Lower leg skin (tissue), 3 donors: ENCODE measurements at regions not wholly inside any gene's neighbourhood (a gene's known extent, or its start where the extent isn't known, plus 50 kb on each side); places are given as distances from the start of the nearest gene placed in this dataset.
"Not testable (repeated sequence)": the region's sequence is repeated elsewhere in the genome, so short reads cannot be mapped to it uniquely, and the experiment has no call there.

ENCODE experiments used
- POLR2A ChIP-seq, 2 donors: fragments of 450-650 bp; IDR thresholded peaks; one replicate each; pipeline ENCODE4 v1.6.1; 2016 to 2017; ENCODE audit warnings: antibody characterized with exemption in 2 of 2, mild to moderate bottlenecking in 1 of 2, moderate library complexity in 1 of 2
- TF ChIP-seq, protein P1 (sequence below), 3 donors: fragments of 450-650 bp; IDR thresholded peaks; one replicate each; pipeline ENCODE4 v1.5.1; 2016; ENCODE audit warnings: antibody characterized with exemption in 3 of 3, mild to moderate bottlenecking in 3 of 3, moderate library complexity in 2 of 3

DNA sequence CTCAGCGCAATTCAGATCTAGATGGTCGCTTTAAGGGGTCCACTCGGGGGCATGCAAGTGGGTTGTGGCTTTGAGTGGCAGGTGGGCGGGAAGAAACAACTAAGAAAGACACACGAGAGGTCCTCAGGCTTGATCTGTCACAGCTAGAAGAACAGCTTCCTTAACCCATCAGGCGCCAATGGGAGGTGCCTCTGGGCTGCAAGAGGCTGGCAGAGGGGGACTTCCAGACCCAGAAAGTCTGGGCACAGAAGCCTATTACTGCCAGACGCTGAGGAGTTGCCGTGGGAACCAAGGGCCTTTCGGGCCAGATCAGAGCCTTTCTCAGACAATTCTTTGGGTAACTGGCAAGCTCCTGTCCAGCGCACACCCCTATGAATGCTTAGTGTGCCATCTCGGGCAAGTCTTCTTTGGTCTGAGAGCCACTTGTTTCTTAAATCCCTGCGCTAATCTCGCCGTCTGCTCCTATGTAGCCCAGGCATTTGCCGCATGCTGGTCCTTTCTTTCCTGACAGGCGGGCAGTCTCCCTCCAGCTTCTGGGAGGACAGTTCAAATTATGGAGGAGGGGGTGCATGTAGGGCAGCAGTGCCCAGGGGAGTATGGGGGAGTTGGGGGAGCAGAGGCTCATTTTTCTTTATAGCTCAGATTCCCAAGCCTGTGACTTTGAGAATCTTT, 300.9 kb upstream of the ZNF337 start:
- TF ChIP-seq, protein P1, sequence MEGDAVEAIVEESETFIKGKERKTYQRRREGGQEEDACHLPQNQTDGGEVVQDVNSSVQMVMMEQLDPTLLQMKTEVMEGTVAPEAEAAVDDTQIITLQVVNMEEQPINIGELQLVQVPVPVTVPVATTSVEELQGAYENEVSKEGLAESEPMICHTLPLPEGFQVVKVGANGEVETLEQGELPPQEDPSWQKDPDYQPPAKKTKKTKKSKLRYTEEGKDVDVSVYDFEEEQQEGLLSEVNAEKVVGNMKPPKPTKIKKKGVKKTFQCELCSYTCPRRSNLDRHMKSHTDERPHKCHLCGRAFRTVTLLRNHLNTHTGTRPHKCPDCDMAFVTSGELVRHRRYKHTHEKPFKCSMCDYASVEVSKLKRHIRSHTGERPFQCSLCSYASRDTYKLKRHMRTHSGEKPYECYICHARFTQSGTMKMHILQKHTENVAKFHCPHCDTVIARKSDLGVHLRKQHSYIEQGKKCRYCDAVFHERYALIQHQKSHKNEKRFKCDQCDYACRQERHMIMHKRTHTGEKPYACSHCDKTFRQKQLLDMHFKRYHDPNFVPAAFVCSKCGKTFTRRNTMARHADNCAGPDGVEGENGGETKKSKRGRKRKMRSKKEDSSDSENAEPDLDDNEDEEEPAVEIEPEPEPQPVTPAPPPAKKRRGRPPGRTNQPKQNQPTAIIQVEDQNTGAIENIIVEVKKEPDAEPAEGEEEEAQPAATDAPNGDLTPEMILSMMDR (IDR thresholded peaks at IDR 0.05): not testable (repeated sequence)
- not testable (repeated sequence) for TF ChIP-seq POLR2A (IDR thresholded peaks at IDR 0.05)
